D721Med (cell line): ENCODE measurements at regions not wholly inside any gene's neighbourhood (a gene's known extent, or its start where the extent isn't known, plus 50 kb on each side); places are given as distances from the start of the nearest gene placed in this dataset.

Source experiments
- DNase-seq: peaks from one replicate; pipeline ENCODE4 v3.0.0; 2011; ENCODE audit warnings: low spot score; ENCODE audit not compliant: insufficient read length
- FAIRE-seq: peaks from 2 replicates; lab custom pipeline; 2011; peaks lifted over from hg19 to GRCh38; lab: Jason Lieb, UNC
- TF ChIP-seq, protein P1 (sequence below): IDR thresholded peaks from 2 replicates; pipeline ENCODE4 v1.5.1; 2012; ENCODE audit warnings: mild to moderate bottlenecking, control low read depth; ENCODE audit not compliant: insufficient read depth; ENCODE audit errors: missing control alignments

DNA sequence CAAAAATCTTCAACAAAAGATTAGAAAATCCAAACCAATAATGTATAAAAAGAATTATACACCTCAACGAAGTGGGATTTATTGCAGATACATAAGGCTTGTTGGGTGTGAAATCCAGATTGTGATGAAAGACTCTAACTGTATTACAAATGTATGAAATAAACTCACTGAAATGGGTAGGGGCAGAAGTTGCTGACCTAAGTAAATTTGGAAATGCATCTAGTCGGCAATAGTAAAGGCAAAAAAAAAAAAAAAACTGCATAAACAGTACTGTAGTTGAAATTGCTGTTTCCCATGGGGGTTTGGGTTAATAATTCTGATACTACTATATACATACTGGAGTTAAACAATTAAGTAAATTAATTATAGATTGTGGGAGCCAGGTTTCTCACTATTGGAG, 130.7 kb upstream of the MAGEB18 start:
- FAIRE-seq (no peak), DNase-seq (no peak)
- TF ChIP-seq, protein P1, sequence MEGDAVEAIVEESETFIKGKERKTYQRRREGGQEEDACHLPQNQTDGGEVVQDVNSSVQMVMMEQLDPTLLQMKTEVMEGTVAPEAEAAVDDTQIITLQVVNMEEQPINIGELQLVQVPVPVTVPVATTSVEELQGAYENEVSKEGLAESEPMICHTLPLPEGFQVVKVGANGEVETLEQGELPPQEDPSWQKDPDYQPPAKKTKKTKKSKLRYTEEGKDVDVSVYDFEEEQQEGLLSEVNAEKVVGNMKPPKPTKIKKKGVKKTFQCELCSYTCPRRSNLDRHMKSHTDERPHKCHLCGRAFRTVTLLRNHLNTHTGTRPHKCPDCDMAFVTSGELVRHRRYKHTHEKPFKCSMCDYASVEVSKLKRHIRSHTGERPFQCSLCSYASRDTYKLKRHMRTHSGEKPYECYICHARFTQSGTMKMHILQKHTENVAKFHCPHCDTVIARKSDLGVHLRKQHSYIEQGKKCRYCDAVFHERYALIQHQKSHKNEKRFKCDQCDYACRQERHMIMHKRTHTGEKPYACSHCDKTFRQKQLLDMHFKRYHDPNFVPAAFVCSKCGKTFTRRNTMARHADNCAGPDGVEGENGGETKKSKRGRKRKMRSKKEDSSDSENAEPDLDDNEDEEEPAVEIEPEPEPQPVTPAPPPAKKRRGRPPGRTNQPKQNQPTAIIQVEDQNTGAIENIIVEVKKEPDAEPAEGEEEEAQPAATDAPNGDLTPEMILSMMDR: no peak

DNA sequence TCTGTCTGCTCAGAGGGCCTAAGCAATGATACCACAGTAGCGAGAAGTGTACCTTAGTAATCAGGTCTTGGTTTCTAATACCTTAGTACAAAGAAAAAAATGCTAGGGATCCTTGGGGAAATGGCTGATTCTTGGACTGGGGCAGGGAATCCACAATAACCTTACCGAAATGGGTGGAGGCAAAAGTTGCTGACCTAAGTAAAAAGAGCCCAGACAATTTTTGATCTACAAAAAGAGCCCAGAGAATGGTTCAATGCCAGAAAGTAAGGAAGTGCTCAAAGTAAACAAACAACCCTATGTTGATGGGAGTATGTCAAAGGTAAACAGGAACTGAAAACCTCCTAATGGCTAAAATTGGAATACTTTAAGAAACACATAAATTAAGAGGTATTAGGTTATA, 130.1 kb upstream of the MAGEB18 start:
- no peak for DNase-seq
- FAIRE-seq: no peak
- TF ChIP-seq, protein P1: no peak

DNA sequence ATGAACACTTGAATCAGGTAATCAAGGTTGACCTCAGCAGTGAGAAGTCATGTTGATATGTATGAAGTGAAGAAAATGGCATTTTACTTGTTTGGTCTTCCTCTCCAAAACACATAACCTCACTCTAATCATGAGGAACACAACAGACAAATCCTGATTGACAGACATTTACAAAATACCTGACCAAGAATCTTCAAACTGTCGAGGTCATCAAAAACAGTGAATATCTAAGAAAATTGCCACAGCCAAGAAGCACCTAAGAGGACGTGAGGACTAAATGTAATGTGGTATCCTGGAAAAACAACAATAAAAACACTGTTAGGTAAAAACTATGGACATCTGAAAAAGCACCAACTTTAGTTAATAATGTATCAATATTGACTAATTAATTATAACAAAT, 129.5 kb upstream of the MAGEB18 start:
- FAIRE-seq (peak; percentile 11), DNase-seq (no peak)
- TF ChIP-seq, protein P1: no peak

DNA sequence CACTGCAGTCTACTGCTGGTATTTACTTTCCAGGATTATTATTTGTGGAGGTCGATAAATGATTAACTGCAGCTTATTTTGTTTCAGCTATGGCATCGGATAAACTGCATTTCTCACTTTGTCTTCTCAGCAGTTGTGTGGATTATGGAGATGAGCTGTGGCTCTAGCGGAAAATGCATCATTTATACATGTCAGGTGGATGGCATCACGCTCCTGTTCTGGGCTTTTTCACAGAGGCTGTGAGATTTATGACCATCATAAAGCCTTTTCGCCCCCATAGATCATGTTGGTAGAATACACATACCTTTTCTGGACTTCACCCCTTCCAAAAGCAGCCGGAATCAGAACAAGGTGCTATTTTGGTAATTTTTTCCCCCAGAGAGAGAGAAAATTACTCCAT, 118.8 kb upstream of the MAGEB18 start:
- DNase-seq: no peak
- FAIRE-seq: no peak
- TF ChIP-seq, protein P1: no peak

DNA sequence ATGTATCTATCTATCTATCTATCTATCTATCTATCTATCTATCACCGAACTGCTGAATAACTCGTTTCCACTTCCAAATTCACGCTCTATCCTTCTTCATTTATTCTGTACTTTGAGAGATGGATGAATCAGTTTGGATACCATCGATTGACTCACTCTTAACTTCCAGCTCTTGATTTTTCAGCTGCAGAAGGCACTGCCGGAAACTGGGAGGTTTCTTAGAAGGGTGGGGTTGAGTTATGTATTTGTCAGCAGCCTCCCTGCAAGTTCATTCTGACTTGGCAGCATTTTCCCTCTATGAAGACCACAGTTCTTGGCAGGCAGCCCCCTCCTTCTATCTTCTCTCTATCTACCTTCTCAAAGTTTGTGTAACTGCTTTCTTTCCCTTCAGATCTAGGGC, 112.0 kb upstream of the MAGEB18 start:
- FAIRE-seq (no peak), DNase-seq (no peak)
- TF ChIP-seq, protein P1: no peak

DNA sequence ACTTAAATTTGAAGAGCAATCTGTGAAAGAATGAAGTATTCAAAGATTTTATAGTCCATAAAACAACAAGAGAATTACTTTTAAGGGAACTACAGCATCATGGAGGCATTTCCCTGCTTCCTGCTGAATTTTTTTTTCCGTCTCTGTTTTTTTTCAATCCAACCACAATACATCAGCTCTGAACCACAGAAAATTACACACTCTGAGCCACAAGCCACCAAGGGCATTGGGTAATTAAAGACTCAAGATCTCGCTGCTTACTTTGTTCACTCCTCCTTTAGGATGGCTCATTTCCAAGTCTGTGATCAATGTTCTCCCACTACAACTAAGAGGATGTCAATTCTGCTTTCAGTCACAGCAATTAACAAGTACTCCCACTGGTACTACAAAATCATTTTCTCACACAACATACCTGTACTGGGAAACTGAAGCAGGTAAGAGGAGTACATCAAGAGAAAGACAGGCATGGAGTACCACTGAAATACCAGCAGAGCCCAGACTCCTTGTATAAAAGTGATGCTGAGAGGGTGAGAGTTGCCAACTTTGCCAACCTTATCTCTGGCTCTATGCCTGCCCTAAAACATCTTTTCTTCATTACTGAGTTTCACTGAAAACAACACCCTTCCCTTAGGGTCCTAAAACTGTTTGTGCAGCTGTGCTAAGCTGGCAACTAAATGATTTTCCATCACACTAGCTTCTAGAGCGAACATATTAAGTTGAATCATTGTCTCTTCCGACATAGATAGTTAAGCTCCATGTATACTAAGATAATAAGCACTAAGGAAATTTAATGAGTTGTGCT, 105.8 kb upstream of the MAGEB18 start:
- TF ChIP-seq, protein P1: no peak
- no peak for FAIRE-seq
- DNase-seq: no peak

DNA sequence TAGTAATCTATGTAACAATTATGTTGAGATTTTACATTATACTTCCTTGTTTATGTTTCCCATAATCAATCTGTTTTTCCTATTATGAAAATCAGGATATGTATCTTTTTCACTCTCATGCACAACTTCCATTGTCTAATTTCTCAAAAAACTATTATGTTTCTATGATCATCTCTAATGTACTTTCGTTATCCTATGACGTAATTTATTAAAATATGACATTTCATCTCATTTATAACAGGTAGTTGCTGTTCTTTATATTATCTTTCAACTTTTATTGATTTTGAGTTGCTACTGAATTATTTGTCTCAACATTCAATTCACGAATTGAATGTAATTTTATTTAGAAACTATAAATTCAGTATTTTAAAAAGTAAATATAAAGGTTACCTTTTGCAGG, 100.8 kb upstream of the MAGEB18 start:
- TF ChIP-seq, protein P1: no peak
- DNase-seq (no peak), FAIRE-seq (no peak)
